NCI-H128 (cell line): ENCODE measurements at regions not wholly inside any gene's neighbourhood (a gene's known extent, or its start where the extent isn't known, plus 50 kb on each side); places are given as distances from the start of the nearest gene placed in this dataset.

Experiments used
- DNase-seq: peaks from one replicate; lab custom pipeline; 2025; ENCODE audit not compliant: unreplicated experiment; lab: John Stamatoyannopoulos, UW

GRCh38 chr22:26993886-26994285, 336.5 kb downstream of the MIAT start:
- DNase-seq = no peak

GRCh38 chr22:26994801-26995200, 337.4 kb downstream of the MIAT start:
- no peak for DNase-seq

GRCh38 chr22:26995235-26995634, 337.8 kb downstream of the MIAT start:
- DNase-seq = no peak

GRCh38 chr22:26996154-26996553, 338.8 kb downstream of the MIAT start:
- DNase-seq = no peak

- no peak for DNase-seq
These were observed 340.7 kb downstream of the MIAT start for GRCh38 chr22:26998129-26998528.

GRCh38 chr22:26998716-26999115, 341.3 kb downstream of the MIAT start:
- no peak for DNase-seq

- DNase-seq = no peak
These were observed 345.9 kb downstream of the MIAT start for GRCh38 chr22:27003297-27003696.

GRCh38 chr22:27004434-27004833, 347.0 kb downstream of the MIAT start:
- DNase-seq = no peak

- no peak for DNase-seq
These were observed 351.1 kb downstream of the MIAT start for GRCh38 chr22:27008454-27008853.

- DNase-seq = no peak
These were observed 353.7 kb downstream of the MIAT start for GRCh38 chr22:27011133-27011532.

- DNase-seq = no peak
These were observed 354.3 kb downstream of the MIAT start for GRCh38 chr22:27011717-27012116.

GRCh38 chr22:27019827-27020226, 362.4 kb downstream of the MIAT start:
- DNase-seq = no peak

GRCh38 chr22:27022274-27022895, 365.0 kb downstream of the MIAT start:
- DNase-seq = no peak

- DNase-seq = no peak
These were observed 365.5 kb downstream of the MIAT start for GRCh38 chr22:27022896-27023361.

- no peak for DNase-seq
These were observed 366.2 kb downstream of the MIAT start for GRCh38 chr22:27023591-27023990.

GRCh38 chr22:27024982-27025381, 367.6 kb downstream of the MIAT start:
- DNase-seq = no peak

- DNase-seq = no peak
These were observed 370.7 kb downstream of the MIAT start for GRCh38 chr22:27028093-27028492.

GRCh38 chr22:27029584-27030130, 372.3 kb downstream of the MIAT start:
- no peak for DNase-seq

GRCh38 chr22:27032091-27032761, 374.8 kb downstream of the MIAT start:
- no peak for DNase-seq

GRCh38 chr22:27041745-27042310, 384.4 kb downstream of the MIAT start:
- DNase-seq = no peak

- no peak for DNase-seq
These were observed 385.9 kb downstream of the MIAT start for GRCh38 chr22:27043262-27043661.
